Body of pancreas (tissue), 4 donors: ENCODE measurements at regions not wholly inside any gene's neighbourhood (a gene's known extent, or its start where the extent isn't known, plus 50 kb on each side); places are given as distances from the start of the nearest gene placed in this dataset.

Experiments
- POLR2A ChIP-seq, 3 donors: fragments of 450-650 bp; IDR thresholded peaks; one replicate each; pipeline ENCODE4 v1.6.1; 2016; ENCODE audit warnings: antibody characterized with exemption in 3 of 3, mild to moderate bottlenecking in 2 of 3
- TF ChIP-seq, protein P1 (sequence below), 7 experiments: fragments of 450-650 bp in 4 of 7; fragments of 200-600 bp in 3 of 7; sonication (generic) in 3 of 7; IDR thresholded peaks; one replicate each; pipeline ENCODE4 v1.5.1; 2016 to 2019; ENCODE audit warnings: antibody characterized with exemption in 7 of 7

DNA sequence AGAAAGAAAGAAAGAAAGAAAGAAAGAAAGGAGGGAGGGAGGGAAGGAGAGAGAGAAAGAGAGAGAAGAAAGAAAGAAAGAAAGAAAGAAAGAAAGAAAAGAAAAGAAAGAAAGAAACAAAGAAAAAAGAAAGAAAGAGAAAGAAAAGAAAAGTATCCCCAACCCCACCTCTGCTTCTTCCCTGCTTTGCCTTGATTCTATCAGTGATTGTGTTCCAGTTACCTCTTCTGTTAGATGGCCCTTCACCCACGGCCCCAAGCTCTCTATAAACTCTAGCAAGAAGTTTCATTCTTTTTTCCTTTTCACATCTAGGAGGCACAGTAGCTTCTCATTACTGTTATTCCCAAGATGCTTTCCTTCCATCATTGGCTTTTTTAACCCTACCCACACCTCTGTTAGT lies 1097.5 kb upstream of the ZEB2 start:
- TF ChIP-seq, protein P1, sequence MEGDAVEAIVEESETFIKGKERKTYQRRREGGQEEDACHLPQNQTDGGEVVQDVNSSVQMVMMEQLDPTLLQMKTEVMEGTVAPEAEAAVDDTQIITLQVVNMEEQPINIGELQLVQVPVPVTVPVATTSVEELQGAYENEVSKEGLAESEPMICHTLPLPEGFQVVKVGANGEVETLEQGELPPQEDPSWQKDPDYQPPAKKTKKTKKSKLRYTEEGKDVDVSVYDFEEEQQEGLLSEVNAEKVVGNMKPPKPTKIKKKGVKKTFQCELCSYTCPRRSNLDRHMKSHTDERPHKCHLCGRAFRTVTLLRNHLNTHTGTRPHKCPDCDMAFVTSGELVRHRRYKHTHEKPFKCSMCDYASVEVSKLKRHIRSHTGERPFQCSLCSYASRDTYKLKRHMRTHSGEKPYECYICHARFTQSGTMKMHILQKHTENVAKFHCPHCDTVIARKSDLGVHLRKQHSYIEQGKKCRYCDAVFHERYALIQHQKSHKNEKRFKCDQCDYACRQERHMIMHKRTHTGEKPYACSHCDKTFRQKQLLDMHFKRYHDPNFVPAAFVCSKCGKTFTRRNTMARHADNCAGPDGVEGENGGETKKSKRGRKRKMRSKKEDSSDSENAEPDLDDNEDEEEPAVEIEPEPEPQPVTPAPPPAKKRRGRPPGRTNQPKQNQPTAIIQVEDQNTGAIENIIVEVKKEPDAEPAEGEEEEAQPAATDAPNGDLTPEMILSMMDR (IDR thresholded peaks at IDR 0.05), result no peak
- no peak for TF ChIP-seq POLR2A (IDR thresholded peaks at IDR 0.05)
